Neural progenitor cell (in vitro differentiated cells): ENCODE measurements at regions not wholly inside any gene's neighbourhood (a gene's known extent, or its start where the extent isn't known, plus 50 kb on each side); places are given as distances from the start of the nearest gene placed in this dataset.

Source experiments
- DNase-seq: peaks from one replicate; pipeline ENCODE4 v3.0.0-alpha.2; 2016; ENCODE audit warnings: low spot score
- H2AFZ ChIP-seq: fragments of 200-600 bp; sonication (generic); replicated peaks from 2 replicates; pipeline ENCODE4 v1.6.1; 2016; ENCODE audit warnings: antibody characterized with exemption
- H3F3A ChIP-seq: fragments of 200-600 bp; sonication (generic); 2 replicates; pipeline ENCODE4 v1.6.1; 2016; ENCODE audit warnings: antibody characterized with exemption, low read depth
- H3K27ac ChIP-seq: fragments of 200-600 bp; sonication (generic); 2 replicates; pipeline ENCODE4 v1.5.1; 2016; ENCODE audit warnings: mild to moderate bottlenecking
- H3K27me3 ChIP-seq: fragments of 200-600 bp; sonication (generic); 2 replicates; pipeline ENCODE4 v1.6.1; 2016; ENCODE audit warnings: mild to moderate bottlenecking, moderate library complexity
- H3K36me3 ChIP-seq: fragments of 200-600 bp; sonication (generic); 2 replicates; pipeline ENCODE4 v1.5.1; 2016
- H3K4me1 ChIP-seq: fragments of 200-600 bp; sonication (generic); 2 replicates; pipeline ENCODE4 v1.6.1; 2016; ENCODE audit warnings: mixed run types
- H3K4me2 ChIP-seq: fragments of 200-600 bp; sonication (generic); 2 replicates; pipeline ENCODE4 v1.6.1; 2016
- H3K4me3 ChIP-seq: fragments of 200-600 bp; sonication (generic); 2 replicates; pipeline ENCODE4 v1.5.1; 2016
- H3K79me2 ChIP-seq: fragments of 200-600 bp; sonication (generic); 2 replicates; pipeline ENCODE4 v1.6.1; 2016; ENCODE audit warnings: low read depth
- H3K9ac ChIP-seq: fragments of 200-600 bp; sonication (generic); 2 replicates; pipeline ENCODE4 v1.6.1; 2016
- H3K9me3 ChIP-seq: fragments of 200-600 bp; sonication (generic); 2 replicates; pipeline ENCODE4 v1.5.1; 2016; ENCODE audit warnings: low read depth
- H4K20me1 ChIP-seq: fragments of 200-600 bp; sonication (generic); 2 replicates; pipeline ENCODE4 v1.6.1; 2016; ENCODE audit warnings: low read depth
- H3K27ac Mint-ChIP-seq: 3 replicates; pipeline ENCODE4 v1.8.0; 2021; ENCODE audit warnings: mixed read lengths
- H3K27me3 Mint-ChIP-seq: 2 replicates; pipeline ENCODE4 v1.8.0; 2022; ENCODE audit warnings: low read depth, mild to moderate bottlenecking, inconsistent platforms, moderate library complexity, mixed read lengths; ENCODE audit not compliant: insufficient read depth
- H3K36me3 Mint-ChIP-seq: 3 replicates; pipeline ENCODE4 v1.8.0; 2021; ENCODE audit warnings: mixed read lengths
- H3K4me1 Mint-ChIP-seq: 3 replicates; pipeline ENCODE4 v1.8.0; 2021; ENCODE audit warnings: mixed read lengths
- H3K4me3 Mint-ChIP-seq: 3 replicates; pipeline ENCODE4 v1.8.0; 2021; ENCODE audit warnings: mild to moderate bottlenecking, moderate library complexity, mixed read lengths
- H3K9me3 Mint-ChIP-seq: 3 replicates; pipeline ENCODE4 v1.8.0; 2020; ENCODE audit warnings: mixed read lengths
- CTCF ChIP-seq: fragments of 200-600 bp; sonication (generic); IDR thresholded peaks from 2 replicates; pipeline ENCODE4 v1.5.1; 2017; ENCODE audit warnings: antibody characterized with exemption, mild to moderate bottlenecking
- EZH2 ChIP-seq: fragments of 200-600 bp; sonication (generic); IDR thresholded peaks from 2 replicates; pipeline ENCODE4 v1.6.1; 2017; ENCODE audit warnings: antibody characterized with exemption, mild to moderate bottlenecking, moderate library complexity
- EZH2phosphoT487 ChIP-seq: fragments of 200-600 bp; sonication (generic); IDR thresholded peaks from 2 replicates; pipeline ENCODE4 v1.6.1; 2017; ENCODE audit warnings: antibody characterized with exemption

- peaks cover 48% of the 10 kb centered on the region for H3K4me1 Mint-ChIP-seq
Measured at GRCh38 chr1:34656731-34657130, 98.1 kb upstream of the GJB5 start.

GRCh38 chr1:34657266-34657665, 97.6 kb upstream of the GJB5 start:
- H3K9me3 Mint-ChIP-seq = no peaks in the 10 kb centered on the region
- H3K27ac Mint-ChIP-seq = peak overlapping the region; percentile 55
- no peaks in the 10 kb centered on the region for H3K9me3 ChIP-seq
- H3K36me3 ChIP-seq = no peaks in the 10 kb centered on the region
- peaks cover 48% of the 10 kb centered on the region for H3K4me1 Mint-ChIP-seq
- no peaks in the 10 kb centered on the region for H3K27me3 ChIP-seq
- no peak overlapping the region for H2AFZ ChIP-seq
- H3K4me3 Mint-ChIP-seq = no peak overlapping the region
- DNase-seq = no peak
- no peaks in the 10 kb centered on the region for H4K20me1 ChIP-seq
- H3K4me1 ChIP-seq = peaks cover 24% of the 10 kb centered on the region
- H3F3A ChIP-seq = no peaks in the 10 kb centered on the region
- H3K27me3 Mint-ChIP-seq = peaks cover 24% of the 10 kb centered on the region
- H3K27ac ChIP-seq = no peak overlapping the region
- TF ChIP-seq EZH2phosphoT487 (no peak), CTCF (no peak), EZH2 (no peak)
- H3K9ac ChIP-seq = no peak overlapping the region
- no peaks in the 10 kb centered on the region for H3K79me2 ChIP-seq
- H3K4me2 ChIP-seq = peak overlapping the region; percentile 55
- no peaks in the 10 kb centered on the region for H3K36me3 Mint-ChIP-seq
- no peak overlapping the region for H3K4me3 ChIP-seq

More at GRCh38 chr1:34656731-34657130, 98.1 kb upstream of the GJB5 start:
- H3K4me3 ChIP-seq = no peak overlapping the region
- H3K4me1 ChIP-seq = peaks cover 24% of the 10 kb centered on the region
- Mint-ChIP-seq H3K36me3 (no peaks in the 10 kb centered on the region), H3K27ac (peak overlapping the region; percentile 80), H3K9me3 (no peaks in the 10 kb centered on the region), H3K27me3 (peaks cover 24% of the 10 kb centered on the region), H3K4me3 (no peak overlapping the region)
- H3K4me2 ChIP-seq = peak overlapping the region; percentile 55
- no peak overlapping the region for H2AFZ ChIP-seq
- no peaks in the 10 kb centered on the region for H4K20me1 ChIP-seq
- no peaks in the 10 kb centered on the region for H3K27me3 ChIP-seq
- no peak for TF ChIP-seq EZH2
- TF ChIP-seq CTCF = no peak
- TF ChIP-seq EZH2phosphoT487 = no peak
- H3K36me3 ChIP-seq = no peaks in the 10 kb centered on the region
- H3F3A ChIP-seq = no peaks in the 10 kb centered on the region
- H3K9me3 ChIP-seq = no peaks in the 10 kb centered on the region
- no peaks in the 10 kb centered on the region for H3K79me2 ChIP-seq
- peak; percentile 41 for DNase-seq
- H3K9ac ChIP-seq = no peak overlapping the region
- H3K27ac ChIP-seq = no peak overlapping the region

- no peaks in the 10 kb centered on the region for H4K20me1 ChIP-seq
- H3K9ac ChIP-seq = no peak overlapping the region
- H3K79me2 ChIP-seq = no peaks in the 10 kb centered on the region
- H3K27ac ChIP-seq = no peak overlapping the region
- Mint-ChIP-seq H3K36me3 (no peaks in the 10 kb centered on the region), H3K27ac (peak overlapping the region; percentile 14), H3K4me1 (peaks cover 48% of the 10 kb centered on the region), H3K9me3 (no peaks in the 10 kb centered on the region), H3K27me3 (peaks cover 18% of the 10 kb centered on the region), H3K4me3 (no peak overlapping the region)
- no peaks in the 10 kb centered on the region for H3K36me3 ChIP-seq
- no peaks in the 10 kb centered on the region for H3K9me3 ChIP-seq
- H3K27me3 ChIP-seq = no peaks in the 10 kb centered on the region
- no peak for DNase-seq
- H3K4me2 ChIP-seq = no peak overlapping the region
- H3K4me3 ChIP-seq = no peak overlapping the region
- H2AFZ ChIP-seq = no peak overlapping the region
- no peak for TF ChIP-seq EZH2phosphoT487
- no peak for TF ChIP-seq CTCF
- TF ChIP-seq EZH2 = no peak
- peaks cover 24% of the 10 kb centered on the region for H3K4me1 ChIP-seq
- no peaks in the 10 kb centered on the region for H3F3A ChIP-seq
Measured at GRCh38 chr1:34657849-34658248, 97.0 kb upstream of the GJB5 start.
